Right lung (tissue), 2 donors: ENCODE measurements at regions not wholly inside any gene's neighbourhood (a gene's known extent, or its start where the extent isn't known, plus 50 kb on each side); places are given as distances from the start of the nearest gene placed in this dataset.

ENCODE experiments used
- DNase-seq, 2 donors: peaks; one replicate each; pipeline ENCODE4 v3.0.0-alpha.2; 2013

GRCh38 chr10:36173364-36173763, 531.3 kb upstream of the FZD8 start:
- no peak for DNase-seq

GRCh38 chr10:36171953-36172940, 530.2 kb upstream of the FZD8 start:
- no peak for DNase-seq

- DNase-seq = no peak
Measured at GRCh38 chr10:36171556-36171952, 529.5 kb upstream of the FZD8 start.

- DNase-seq = no peak
Measured at GRCh38 chr10:36170943-36171501, 528.9 kb upstream of the FZD8 start.

- DNase-seq = no peak
Measured at GRCh38 chr10:36170142-36170719, 528.1 kb upstream of the FZD8 start.

GRCh38 chr10:36168777-36169176, 526.7 kb upstream of the FZD8 start:
- DNase-seq = no peak

- DNase-seq = no peak
Measured at GRCh38 chr10:36164556-36165504, 522.7 kb upstream of the FZD8 start.

GRCh38 chr10:36163827-36164226, 521.7 kb upstream of the FZD8 start:
- no peak for DNase-seq

GRCh38 chr10:36157486-36157885, 515.4 kb upstream of the FZD8 start:
- no peak for DNase-seq

GRCh38 chr10:36148207-36148606, 506.1 kb upstream of the FZD8 start:
- no peak for DNase-seq

- DNase-seq = no peak
Measured at GRCh38 chr10:36147529-36147928, 505.4 kb upstream of the FZD8 start.

- no peak for DNase-seq
Measured at GRCh38 chr10:36141856-36142560, 499.9 kb upstream of the FZD8 start.

- no peak for DNase-seq
Measured at GRCh38 chr10:36129051-36129450, 487.0 kb upstream of the FZD8 start.

- DNase-seq = no peak
Measured at GRCh38 chr10:36126076-36126475, 484.0 kb upstream of the FZD8 start.

GRCh38 chr10:36119455-36119854, 477.4 kb upstream of the FZD8 start:
- no peak for DNase-seq

- no peak for DNase-seq
Measured at GRCh38 chr10:36118314-36118713, 476.2 kb upstream of the FZD8 start.

GRCh38 chr10:36117890-36118289, 475.8 kb upstream of the FZD8 start:
- DNase-seq = no peak

GRCh38 chr10:36117231-36117630, 475.1 kb upstream of the FZD8 start:
- DNase-seq = no peak

GRCh38 chr10:36116731-36117130, 474.6 kb upstream of the FZD8 start:
- DNase-seq = no peak

- DNase-seq = no peak
Measured at GRCh38 chr10:36116040-36116439, 473.9 kb upstream of the FZD8 start.

- DNase-seq = no peak
Measured at GRCh38 chr10:36115364-36115763, 473.3 kb upstream of the FZD8 start.
